Parathyroid adenoma (tissue), 2 donors: ENCODE measurements at regions not wholly inside any gene's neighbourhood (a gene's known extent, or its start where the extent isn't known, plus 50 kb on each side); places are given as distances from the start of the nearest gene placed in this dataset.
"Not testable (repeated sequence)": the region's sequence is repeated elsewhere in the genome, so short reads cannot be mapped to it uniquely, and the experiment has no call there.

Experiments
- H2AFZ ChIP-seq: fragments of 300-600 bp; sonication (generic); one replicate; pipeline ENCODE4 v1.7.0; 2017; ENCODE audit warnings: antibody characterized with exemption, mild to moderate bottlenecking
- H3K27ac ChIP-seq: fragments of 300-600 bp; sonication (generic); one replicate; pipeline ENCODE4 v1.7.0; 2017
- H3K27me3 ChIP-seq: fragments of 300-600 bp; sonication (generic); one replicate; pipeline ENCODE4 v1.7.0; 2017; ENCODE audit warnings: low read length; ENCODE audit not compliant: control insufficient read depth, insufficient read depth
- H3K36me3 ChIP-seq: fragments of 300-600 bp; sonication (generic); one replicate; pipeline ENCODE4 v1.7.0; 2017; ENCODE audit warnings: low read length; ENCODE audit not compliant: control insufficient read depth, insufficient read depth
- H3K4me1 ChIP-seq: fragments of 300-600 bp; sonication (generic); one replicate; pipeline ENCODE4 v1.7.0; 2017; ENCODE audit warnings: control low read depth
- H3K4me2 ChIP-seq: fragments of 300-600 bp; sonication (generic); one replicate; pipeline ENCODE4 v1.7.0; 2017; ENCODE audit warnings: low read length
- H3K4me3 ChIP-seq: fragments of 300-600 bp; sonication (generic); one replicate; pipeline ENCODE4 v1.7.0; 2017; ENCODE audit warnings: low read depth, low read length
- H3K79me2 ChIP-seq: fragments of 300-600 bp; sonication (generic); one replicate; pipeline ENCODE4 v1.7.0; 2017; ENCODE audit warnings: control low read depth
- H3K9ac ChIP-seq: fragments of 300-600 bp; sonication (generic); one replicate; pipeline ENCODE4 v1.7.0; 2017; ENCODE audit warnings: mild to moderate bottlenecking
- H3K9me3 ChIP-seq: fragments of 300-600 bp; sonication (generic); one replicate; pipeline ENCODE4 v1.7.0; 2017; ENCODE audit warnings: low read length; ENCODE audit not compliant: control insufficient read depth
- TF ChIP-seq, protein P1 (sequence below): fragments of 300-600 bp; sonication (generic); IDR thresholded peaks from one replicate; pipeline ENCODE4 v1.7.0; 2017; ENCODE audit warnings: antibody characterized with exemption, mild to moderate bottlenecking
- donor health status: primary hyperparathyroidism.

DNA sequence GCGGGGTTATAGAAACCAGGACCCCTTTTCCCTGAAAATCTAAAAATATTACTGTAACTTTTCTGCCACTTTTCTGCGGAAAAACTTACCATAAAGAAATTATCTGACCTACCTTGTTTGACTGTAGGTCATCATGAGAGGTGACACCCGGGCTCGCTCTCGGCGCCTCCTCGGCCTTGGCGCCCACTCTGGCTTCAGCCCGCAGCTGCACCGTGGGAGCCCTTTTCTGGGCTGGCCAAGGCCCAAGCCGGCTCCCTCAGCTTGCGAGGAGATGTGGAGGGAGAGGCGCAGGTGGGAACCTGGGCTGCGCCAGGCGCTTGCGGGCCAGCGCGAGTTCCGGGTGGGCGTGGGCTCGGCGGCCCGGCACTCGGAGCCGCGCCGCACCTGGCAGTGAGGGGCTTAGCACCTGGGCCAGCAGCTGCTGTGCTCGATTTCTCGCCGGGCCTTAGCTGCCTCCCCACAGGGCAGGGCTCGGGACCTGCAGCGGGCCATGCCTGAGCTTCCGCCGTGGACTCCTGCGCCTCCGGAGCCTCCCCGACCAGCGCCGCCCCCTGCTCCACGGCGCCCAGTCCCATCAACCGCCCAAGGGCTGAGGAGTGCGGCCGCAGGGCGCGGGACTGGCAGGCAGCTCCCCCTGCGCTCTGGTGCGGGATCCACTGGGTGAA lies 107.7 kb upstream of the DNAJC10 start:
- Histone ChIP-seq H3K79me2 (no peaks in the 10 kb centered on the region), H3K4me1 (no peaks in the 10 kb centered on the region), H3K9me3 (no peaks in the 10 kb centered on the region), H3K27me3 (no peaks in the 10 kb centered on the region), H3K36me3 (no peaks in the 10 kb centered on the region), H3K4me3 (no peak overlapping the region), H3K27ac (no peak overlapping the region), H2AFZ (no peak overlapping the region), H3K9ac (no peak overlapping the region), H3K4me2 (no peak overlapping the region)
- TF ChIP-seq, protein P1, sequence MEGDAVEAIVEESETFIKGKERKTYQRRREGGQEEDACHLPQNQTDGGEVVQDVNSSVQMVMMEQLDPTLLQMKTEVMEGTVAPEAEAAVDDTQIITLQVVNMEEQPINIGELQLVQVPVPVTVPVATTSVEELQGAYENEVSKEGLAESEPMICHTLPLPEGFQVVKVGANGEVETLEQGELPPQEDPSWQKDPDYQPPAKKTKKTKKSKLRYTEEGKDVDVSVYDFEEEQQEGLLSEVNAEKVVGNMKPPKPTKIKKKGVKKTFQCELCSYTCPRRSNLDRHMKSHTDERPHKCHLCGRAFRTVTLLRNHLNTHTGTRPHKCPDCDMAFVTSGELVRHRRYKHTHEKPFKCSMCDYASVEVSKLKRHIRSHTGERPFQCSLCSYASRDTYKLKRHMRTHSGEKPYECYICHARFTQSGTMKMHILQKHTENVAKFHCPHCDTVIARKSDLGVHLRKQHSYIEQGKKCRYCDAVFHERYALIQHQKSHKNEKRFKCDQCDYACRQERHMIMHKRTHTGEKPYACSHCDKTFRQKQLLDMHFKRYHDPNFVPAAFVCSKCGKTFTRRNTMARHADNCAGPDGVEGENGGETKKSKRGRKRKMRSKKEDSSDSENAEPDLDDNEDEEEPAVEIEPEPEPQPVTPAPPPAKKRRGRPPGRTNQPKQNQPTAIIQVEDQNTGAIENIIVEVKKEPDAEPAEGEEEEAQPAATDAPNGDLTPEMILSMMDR: no peak

DNA sequence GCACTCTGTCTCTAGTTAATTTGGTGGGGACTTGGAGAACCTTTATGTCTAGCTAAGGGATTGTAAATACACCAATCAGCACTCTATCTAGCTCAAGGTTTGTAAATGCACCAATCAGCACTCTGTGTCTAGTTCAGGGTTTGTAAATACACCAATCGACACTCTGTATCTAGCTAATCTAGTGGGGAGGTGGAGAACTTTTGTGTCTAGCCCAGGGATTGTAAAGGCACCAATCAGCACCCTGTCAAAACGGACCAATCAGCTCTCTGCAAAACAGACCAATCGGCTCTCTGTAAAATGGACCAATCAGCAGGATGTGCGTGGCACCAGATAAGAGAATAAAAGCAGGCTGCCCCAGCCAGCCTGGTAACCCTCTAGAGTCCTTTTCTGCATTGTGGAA lies 107.1 kb upstream of the DNAJC10 start:
- H3K27ac ChIP-seq, H3K36me3 ChIP-seq, H3K4me3 ChIP-seq, H3K4me1 ChIP-seq, H3K79me2 ChIP-seq, H3K9me3 ChIP-seq, H3K4me2 ChIP-seq, H2AFZ ChIP-seq, H3K27me3 ChIP-seq, H3K9ac ChIP-seq: not testable (repeated sequence)

DNA sequence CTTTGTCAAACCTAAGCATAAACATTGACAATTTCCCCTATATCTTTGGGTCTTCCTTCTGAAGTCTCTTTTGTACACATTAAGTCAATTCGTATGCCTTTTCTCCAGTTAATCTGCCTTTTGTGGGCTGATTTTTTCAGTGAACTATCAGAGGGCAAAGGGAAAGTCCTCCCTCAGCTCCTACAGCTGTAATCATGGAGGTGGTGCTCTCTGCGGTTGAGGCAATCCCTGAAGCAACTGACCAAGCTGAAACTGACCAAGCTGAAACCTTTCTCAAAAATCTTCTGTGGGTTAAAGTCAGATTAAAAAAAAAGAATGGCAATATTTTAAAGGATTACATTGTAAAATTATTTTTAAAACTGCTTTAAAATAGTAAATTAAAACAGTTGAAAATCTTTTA lies 105.8 kb upstream of the DNAJC10 start:
- no peaks in the 10 kb centered on the region for H3K36me3 ChIP-seq
- TF ChIP-seq, protein P1: no peak
- H3K4me3 ChIP-seq: no peak overlapping the region
- H3K9ac ChIP-seq: no peak overlapping the region
- no peak overlapping the region for H3K27ac ChIP-seq
- H3K4me2 ChIP-seq: no peak overlapping the region
- H3K79me2 ChIP-seq: no peaks in the 10 kb centered on the region
- H2AFZ ChIP-seq: no peak overlapping the region
- H3K9me3 ChIP-seq: no peaks in the 10 kb centered on the region
- no peaks in the 10 kb centered on the region for H3K4me1 ChIP-seq
- H3K27me3 ChIP-seq: no peaks in the 10 kb centered on the region

DNA sequence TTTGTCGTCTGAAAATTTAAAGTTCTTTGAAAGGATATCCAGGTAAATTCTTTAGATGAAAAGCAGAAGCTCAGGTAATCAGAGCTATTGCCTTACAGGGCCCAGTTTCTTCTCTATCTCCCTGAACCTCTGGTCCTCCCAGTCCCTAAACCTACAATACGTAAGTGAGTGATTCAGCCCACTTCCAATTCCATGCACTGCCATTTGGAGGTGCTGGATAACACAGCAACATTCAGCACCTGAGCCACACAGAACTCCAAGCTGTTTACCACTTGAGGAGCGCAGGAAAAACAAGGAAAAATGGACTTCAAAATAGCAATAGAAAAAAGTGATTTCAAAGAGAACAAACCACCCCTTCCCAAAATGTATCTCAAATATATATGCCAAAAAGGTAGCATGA lies 105.0 kb upstream of the DNAJC10 start:
- TF ChIP-seq, protein P1: no peak
- H3K27ac ChIP-seq: no peak overlapping the region
- no peak overlapping the region for H3K4me3 ChIP-seq
- H3K9ac ChIP-seq: no peak overlapping the region
- H3K4me2 ChIP-seq: no peak overlapping the region
- no peaks in the 10 kb centered on the region for H3K36me3 ChIP-seq
- H2AFZ ChIP-seq: no peak overlapping the region
- H3K79me2 ChIP-seq: no peaks in the 10 kb centered on the region
- H3K9me3 ChIP-seq: no peaks in the 10 kb centered on the region
- no peaks in the 10 kb centered on the region for H3K27me3 ChIP-seq
- H3K4me1 ChIP-seq: no peaks in the 10 kb centered on the region

DNA sequence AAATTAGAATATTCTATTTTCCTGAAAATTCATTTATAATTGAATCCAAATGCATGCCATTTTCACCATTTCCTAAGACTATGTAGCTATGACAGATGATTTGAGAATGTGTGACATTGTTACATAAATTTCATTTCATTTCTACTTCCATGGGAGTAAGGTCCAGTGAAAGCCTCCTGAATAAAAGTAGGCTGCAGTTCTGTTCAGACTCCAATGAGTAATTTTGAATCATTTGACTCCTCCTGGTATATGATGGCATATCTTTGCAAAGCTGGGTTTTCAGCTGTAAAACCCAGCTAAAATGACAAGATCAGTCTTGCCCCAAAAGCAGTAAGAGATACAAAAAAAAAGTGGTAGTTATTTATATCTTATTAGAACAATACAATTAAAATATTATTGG lies 101.0 kb upstream of the DNAJC10 start:
- no peaks in the 10 kb centered on the region for H3K4me1 ChIP-seq
- H3K9ac ChIP-seq: no peak overlapping the region
- TF ChIP-seq, protein P1: no peak
- no peak overlapping the region for H3K4me3 ChIP-seq
- H3K27me3 ChIP-seq: no peaks in the 10 kb centered on the region
- no peak overlapping the region for H2AFZ ChIP-seq
- H3K9me3 ChIP-seq: no peaks in the 10 kb centered on the region
- H3K36me3 ChIP-seq: no peaks in the 10 kb centered on the region
- H3K79me2 ChIP-seq: no peaks in the 10 kb centered on the region
- no peak overlapping the region for H3K4me2 ChIP-seq
- no peak overlapping the region for H3K27ac ChIP-seq
